ENCODE measurements at regions not wholly inside any gene's neighbourhood (a gene's known extent, or its start where the extent isn't known, plus 50 kb on each side); places are given as distances from the start of the nearest gene placed in this dataset.

DNA sequence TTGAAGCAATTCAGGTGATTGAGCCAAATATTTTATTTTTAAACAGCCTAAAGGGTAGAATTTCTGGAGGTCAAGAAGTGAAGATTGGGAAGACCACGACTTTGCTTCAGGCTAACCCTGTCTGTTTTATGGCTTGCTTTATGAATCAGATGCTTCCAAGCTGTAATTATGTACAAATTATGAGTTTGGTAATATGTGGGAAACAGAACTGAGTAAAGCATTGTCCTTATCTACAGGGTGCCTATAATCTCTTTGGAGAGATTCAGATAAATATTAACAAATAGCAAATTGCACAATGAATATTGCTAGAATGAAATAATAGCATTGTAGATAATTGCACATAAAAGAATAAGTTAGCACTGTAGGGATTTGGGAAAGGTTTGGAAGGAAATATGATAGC, 539.4 kb upstream of the CDH2 start:
- FAIRE-seq (no peak), DNase-seq (ENCODE audit: low read depth, low spot score) (no peak), ATAC-seq (no peak)
- in situ Hi-C loops (cut with MboI) (no loop called here), intact Hi-C loops (cut with micrococcal nuclease; ENCODE audit: unreplicated experiment) (no loop called here)
- Histone ChIP-seq H3K9ac (ENCODE audit: control insufficient read depth, insufficient read depth, low read length) (no peak overlapping the region), H3K27ac (ENCODE audit: control insufficient read depth, insufficient read depth) (no peak overlapping the region), H4K20me1 (ENCODE audit: control insufficient read depth, insufficient read depth) (no peaks in the 10 kb centered on the region), H3K4me2 (ENCODE audit: control insufficient read depth, insufficient read depth) (no peak overlapping the region), H2AFZ (ENCODE audit: control insufficient read depth, low read depth, low read length) (no peak overlapping the region), H3K27me3 (replicated peaks in 1 of 2; ENCODE audit: control insufficient read depth in 2 of 2, insufficient read depth in 2 of 2, low read length in 1 of 2) (no peaks in the 10 kb centered on the region), H3K4me3 (no peak overlapping the region), H3K9me3 (replicated peaks; ENCODE audit: control insufficient read depth, insufficient read depth, low read length) (no peaks in the 10 kb centered on the region), H3K79me2 (ENCODE audit: control insufficient read depth, insufficient read depth, low read length) (no peaks in the 10 kb centered on the region), H3K4me1 (ENCODE audit: control insufficient read depth, insufficient read depth, low read length) (no peaks in the 10 kb centered on the region), H3K36me3 (ENCODE audit: control insufficient read depth in 2 of 2, insufficient read depth in 2 of 2, low read length in 1 of 2) (no peaks in the 10 kb centered on the region)
- WGBS (ENCODE audit: insufficient coverage, insufficient replicate concordance, low lambda C conversion rate, missing lambda C conversion rate): 0% methylated on average over 1 of the region's 1 CpG
- ChIA-PET CTCF (no interaction called here), RAD21 (ENCODE audit: unreplicated experiment) (no interaction called here), POLR2A (no interaction called here), SMC1A (ENCODE audit: uncharacterized antibody, unreplicated experiment) (no interaction called here)
- TF ChIP-seq SMAD5 (IDR thresholded peaks at IDR 0.05; ENCODE audit: low read depth) (no peak), ZBTB33 (IDR thresholded peaks at IDR 0.05) (no peak), ETV6 (conservative IDR thresholded peaks at IDR 0.05 in 1 of 2, IDR thresholded peaks at IDR 0.05 in 1 of 2; ENCODE audit: borderline replicate concordance in 1 of 2, low read depth in 1 of 2) (no peak), JUND (IDR thresholded peaks at IDR 0.05; ENCODE audit: low read depth, low read length) (no peak), TAF1 (IDR thresholded peaks at IDR 0.05; ENCODE audit: borderline replicate concordance, low read depth, low read length) (no peak)
- no TSS peak for BruUV-seq (replicated peaks)

GRCh38 chr18:28715206-28715605, 538.3 kb upstream of the CDH2 start:
- no peaks in the 10 kb centered on the region for H3K27me3 ChIP-seq (replicated peaks in 1 of 2; ENCODE audit: control insufficient read depth in 2 of 2, insufficient read depth in 2 of 2, low read length in 1 of 2)
- no peak overlapping the region for H3K4me3 ChIP-seq
- ChIA-PET SMC1A (ENCODE audit: uncharacterized antibody, unreplicated experiment) (no interaction called here), CTCF (no interaction called here), POLR2A (no interaction called here), RAD21 (ENCODE audit: unreplicated experiment) (no interaction called here)
- H3K79me2 ChIP-seq (ENCODE audit: control insufficient read depth, insufficient read depth, low read length): no peaks in the 10 kb centered on the region
- H4K20me1 ChIP-seq (ENCODE audit: control insufficient read depth, insufficient read depth): no peaks in the 10 kb centered on the region
- H3K36me3 ChIP-seq (ENCODE audit: control insufficient read depth in 2 of 2, insufficient read depth in 2 of 2, low read length in 1 of 2): no peaks in the 10 kb centered on the region
- in situ Hi-C loops (cut with MboI) (no loop called here), intact Hi-C loops (cut with micrococcal nuclease; ENCODE audit: unreplicated experiment) (no loop called here)
- no peak for ATAC-seq
- H3K9me3 ChIP-seq (replicated peaks; ENCODE audit: control insufficient read depth, insufficient read depth, low read length): no peaks in the 10 kb centered on the region
- no peak for FAIRE-seq
- H2AFZ ChIP-seq (ENCODE audit: control insufficient read depth, low read depth, low read length): no peak overlapping the region
- H3K9ac ChIP-seq (ENCODE audit: control insufficient read depth, insufficient read depth, low read length): no peak overlapping the region
- H3K4me1 ChIP-seq (ENCODE audit: control insufficient read depth, insufficient read depth, low read length): no peaks in the 10 kb centered on the region
- 57% methylated on average over 1 of the region's 1 CpG for WGBS (ENCODE audit: insufficient coverage, insufficient replicate concordance, low lambda C conversion rate, missing lambda C conversion rate)
- DNase-seq (ENCODE audit: low read depth, low spot score): no peak
- H3K4me2 ChIP-seq (ENCODE audit: control insufficient read depth, insufficient read depth): no peak overlapping the region
- H3K27ac ChIP-seq (ENCODE audit: control insufficient read depth, insufficient read depth): no peak overlapping the region
- BruUV-seq (replicated peaks): no TSS peak
- TF ChIP-seq, protein P1, sequence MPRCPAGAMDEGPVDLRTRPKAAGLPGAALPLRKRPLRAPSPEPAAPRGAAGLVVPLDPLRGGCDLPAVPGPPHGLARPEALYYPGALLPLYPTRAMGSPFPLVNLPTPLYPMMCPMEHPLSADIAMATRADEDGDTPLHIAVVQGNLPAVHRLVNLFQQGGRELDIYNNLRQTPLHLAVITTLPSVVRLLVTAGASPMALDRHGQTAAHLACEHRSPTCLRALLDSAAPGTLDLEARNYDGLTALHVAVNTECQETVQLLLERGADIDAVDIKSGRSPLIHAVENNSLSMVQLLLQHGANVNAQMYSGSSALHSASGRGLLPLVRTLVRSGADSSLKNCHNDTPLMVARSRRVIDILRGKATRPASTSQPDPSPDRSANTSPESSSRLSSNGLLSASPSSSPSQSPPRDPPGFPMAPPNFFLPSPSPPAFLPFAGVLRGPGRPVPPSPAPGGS (IDR thresholded peaks at IDR 0.05; ENCODE audit: borderline replicate concordance, insufficient read depth, low read depth, low read length, poor library complexity, severe bottlenecking): no peak
- TF ChIP-seq FOXK2 (IDR thresholded peaks at IDR 0.05): no peak
- TF ChIP-seq NFYA (IDR thresholded peaks at IDR 0.05; ENCODE audit: borderline replicate concordance, low read depth, low read length): no peak
- no peak for TF ChIP-seq SMAD5 (IDR thresholded peaks at IDR 0.05; ENCODE audit: low read depth)
- TF ChIP-seq, protein P2, sequence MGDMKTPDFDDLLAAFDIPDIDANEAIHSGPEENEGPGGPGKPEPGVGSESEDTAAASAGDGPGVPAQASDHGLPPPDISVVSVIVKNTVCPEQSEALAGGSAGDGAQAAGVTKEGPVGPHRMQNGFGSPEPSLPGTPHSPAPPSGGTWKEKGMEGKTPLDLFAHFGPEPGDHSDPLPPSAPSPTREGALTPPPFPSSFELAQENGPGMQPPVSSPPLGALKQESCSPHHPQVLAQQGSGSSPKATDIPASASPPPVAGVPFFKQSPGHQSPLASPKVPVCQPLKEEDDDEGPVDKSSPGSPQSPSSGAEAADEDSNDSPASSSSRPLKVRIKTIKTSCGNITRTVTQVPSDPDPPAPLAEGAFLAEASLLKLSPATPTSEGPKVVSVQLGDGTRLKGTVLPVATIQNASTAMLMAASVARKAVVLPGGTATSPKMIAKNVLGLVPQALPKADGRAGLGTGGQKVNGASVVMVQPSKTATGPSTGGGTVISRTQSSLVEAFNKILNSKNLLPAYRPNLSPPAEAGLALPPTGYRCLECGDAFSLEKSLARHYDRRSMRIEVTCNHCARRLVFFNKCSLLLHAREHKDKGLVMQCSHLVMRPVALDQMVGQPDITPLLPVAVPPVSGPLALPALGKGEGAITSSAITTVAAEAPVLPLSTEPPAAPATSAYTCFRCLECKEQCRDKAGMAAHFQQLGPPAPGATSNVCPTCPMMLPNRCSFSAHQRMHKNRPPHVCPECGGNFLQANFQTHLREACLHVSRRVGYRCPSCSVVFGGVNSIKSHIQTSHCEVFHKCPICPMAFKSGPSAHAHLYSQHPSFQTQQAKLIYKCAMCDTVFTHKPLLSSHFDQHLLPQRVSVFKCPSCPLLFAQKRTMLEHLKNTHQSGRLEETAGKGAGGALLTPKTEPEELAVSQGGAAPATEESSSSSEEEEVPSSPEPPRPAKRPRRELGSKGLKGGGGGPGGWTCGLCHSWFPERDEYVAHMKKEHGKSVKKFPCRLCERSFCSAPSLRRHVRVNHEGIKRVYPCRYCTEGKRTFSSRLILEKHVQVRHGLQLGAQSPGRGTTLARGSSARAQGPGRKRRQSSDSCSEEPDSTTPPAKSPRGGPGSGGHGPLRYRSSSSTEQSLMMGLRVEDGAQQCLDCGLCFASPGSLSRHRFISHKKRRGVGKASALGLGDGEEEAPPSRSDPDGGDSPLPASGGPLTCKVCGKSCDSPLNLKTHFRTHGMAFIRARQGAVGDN (IDR thresholded peaks at IDR 0.05): no peak
- no peak for TF ChIP-seq ASH2L (IDR thresholded peaks at IDR 0.05; ENCODE audit: borderline replicate concordance, low read depth)
- TF ChIP-seq TAF1 (IDR thresholded peaks at IDR 0.05; ENCODE audit: borderline replicate concordance, low read depth, low read length): no peak
- TF ChIP-seq PML (IDR thresholded peaks at IDR 0.05; ENCODE audit: low read length): no peak
